GM10266 (cell line): ENCODE measurements at regions not wholly inside any gene's neighbourhood (a gene's known extent, or its start where the extent isn't known, plus 50 kb on each side); places are given as distances from the start of the nearest gene placed in this dataset.
A peak's percentile ranks its signal among the peaks of the same experiment; 100 is the strongest.

ENCODE experiments used
- DNase-seq: peaks from one replicate; pipeline ENCODE4 v3.0.0; 2012; ENCODE audit errors: extremely low spot score
- TF ChIP-seq, protein P1 (sequence below): IDR thresholded peaks from 2 replicates; pipeline ENCODE4 v1.5.1; 2012; ENCODE audit warnings: mild to moderate bottlenecking, low read depth; ENCODE audit not compliant: control insufficient read depth, insufficient read depth; ENCODE audit errors: missing control alignments

DNA sequence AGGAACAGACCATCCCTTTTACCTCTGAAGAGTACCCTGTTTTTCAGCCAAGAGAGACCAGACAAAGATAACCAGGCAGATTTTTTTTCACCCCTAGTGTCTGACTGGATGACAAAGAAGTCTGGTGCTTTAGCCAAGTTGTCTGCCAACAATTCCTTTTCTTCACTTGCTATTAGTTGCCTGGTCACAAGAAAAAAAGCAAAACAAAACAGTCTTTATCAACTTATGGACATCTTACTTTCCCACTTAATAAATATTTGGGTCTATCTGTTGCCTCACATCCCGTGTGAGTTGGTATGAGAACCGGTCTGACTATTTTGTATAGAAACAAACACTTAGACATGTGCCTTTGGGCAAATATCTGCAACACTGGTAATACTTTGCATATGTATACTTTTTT lies 662.9 kb downstream of the PLPP3 start:
- TF ChIP-seq, protein P1, sequence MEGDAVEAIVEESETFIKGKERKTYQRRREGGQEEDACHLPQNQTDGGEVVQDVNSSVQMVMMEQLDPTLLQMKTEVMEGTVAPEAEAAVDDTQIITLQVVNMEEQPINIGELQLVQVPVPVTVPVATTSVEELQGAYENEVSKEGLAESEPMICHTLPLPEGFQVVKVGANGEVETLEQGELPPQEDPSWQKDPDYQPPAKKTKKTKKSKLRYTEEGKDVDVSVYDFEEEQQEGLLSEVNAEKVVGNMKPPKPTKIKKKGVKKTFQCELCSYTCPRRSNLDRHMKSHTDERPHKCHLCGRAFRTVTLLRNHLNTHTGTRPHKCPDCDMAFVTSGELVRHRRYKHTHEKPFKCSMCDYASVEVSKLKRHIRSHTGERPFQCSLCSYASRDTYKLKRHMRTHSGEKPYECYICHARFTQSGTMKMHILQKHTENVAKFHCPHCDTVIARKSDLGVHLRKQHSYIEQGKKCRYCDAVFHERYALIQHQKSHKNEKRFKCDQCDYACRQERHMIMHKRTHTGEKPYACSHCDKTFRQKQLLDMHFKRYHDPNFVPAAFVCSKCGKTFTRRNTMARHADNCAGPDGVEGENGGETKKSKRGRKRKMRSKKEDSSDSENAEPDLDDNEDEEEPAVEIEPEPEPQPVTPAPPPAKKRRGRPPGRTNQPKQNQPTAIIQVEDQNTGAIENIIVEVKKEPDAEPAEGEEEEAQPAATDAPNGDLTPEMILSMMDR = no peak
- no peak for DNase-seq

DNA sequence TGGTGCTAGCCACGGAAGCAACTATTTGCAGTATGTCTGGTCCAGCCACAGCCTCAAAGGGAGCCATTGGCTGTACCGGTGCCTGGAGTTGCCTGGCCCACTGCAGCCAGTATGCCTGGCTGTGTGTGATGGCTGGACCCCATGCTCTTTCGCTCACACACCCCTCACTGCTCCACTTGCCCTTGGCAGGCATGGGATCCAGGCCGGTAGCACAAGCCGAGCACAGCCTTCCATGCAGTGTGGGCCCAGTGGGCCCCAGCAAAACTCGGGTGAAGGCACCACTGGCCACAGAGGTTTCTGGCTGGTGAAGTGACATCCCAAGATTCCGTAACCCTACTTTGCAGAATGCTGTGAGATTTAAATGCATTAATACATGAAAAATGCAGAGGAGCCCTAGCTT lies 665.8 kb downstream of the PLPP3 start:
- DNase-seq = no peak

DNA sequence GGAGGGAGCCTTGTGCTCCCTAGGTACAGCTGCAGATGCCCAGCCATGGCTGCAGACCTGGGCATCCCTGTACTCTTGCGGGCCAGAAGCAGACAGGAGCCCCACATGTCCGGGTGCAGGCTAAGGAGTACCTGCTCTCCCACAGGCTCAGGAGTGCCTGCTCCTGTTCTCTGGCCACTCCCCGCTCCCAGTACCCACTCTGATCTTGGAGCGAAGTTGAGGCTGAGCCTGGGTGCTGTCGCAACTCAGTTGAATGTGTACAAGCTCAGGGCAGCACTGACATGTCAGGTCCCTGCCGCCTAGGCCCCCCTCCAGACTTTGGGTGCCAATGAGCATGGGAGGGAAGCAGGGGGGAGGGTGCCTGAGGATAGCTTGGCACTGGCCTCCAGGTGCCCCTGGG lies 666.9 kb downstream of the PLPP3 start:
- TF ChIP-seq, protein P1 = no peak
- DNase-seq = no peak

More for the DNA sequence above, 665.8 kb downstream of the PLPP3 start:
- TF ChIP-seq, protein P1 = no peak

DNA sequence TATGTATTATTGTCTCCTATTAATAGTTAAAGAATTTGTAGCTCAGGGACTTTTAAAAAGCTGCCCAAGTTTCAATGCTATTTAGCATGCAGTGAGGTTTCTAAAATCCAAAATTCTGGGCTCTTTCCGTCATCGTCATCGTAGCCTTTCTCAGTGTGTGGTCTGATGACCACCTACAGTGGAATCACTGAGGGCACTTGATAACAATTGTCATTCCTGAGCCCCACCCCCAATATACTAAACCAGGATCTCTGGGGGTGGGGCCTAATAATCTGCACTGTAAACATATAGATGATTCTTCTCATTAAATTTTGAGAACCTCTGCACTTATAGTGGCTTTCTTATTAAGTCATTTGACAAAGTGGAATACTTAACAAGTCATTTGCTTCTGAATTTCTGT lies 674.8 kb downstream of the PLPP3 start:
- TF ChIP-seq, protein P1 = no peak
- no peak for DNase-seq

DNA sequence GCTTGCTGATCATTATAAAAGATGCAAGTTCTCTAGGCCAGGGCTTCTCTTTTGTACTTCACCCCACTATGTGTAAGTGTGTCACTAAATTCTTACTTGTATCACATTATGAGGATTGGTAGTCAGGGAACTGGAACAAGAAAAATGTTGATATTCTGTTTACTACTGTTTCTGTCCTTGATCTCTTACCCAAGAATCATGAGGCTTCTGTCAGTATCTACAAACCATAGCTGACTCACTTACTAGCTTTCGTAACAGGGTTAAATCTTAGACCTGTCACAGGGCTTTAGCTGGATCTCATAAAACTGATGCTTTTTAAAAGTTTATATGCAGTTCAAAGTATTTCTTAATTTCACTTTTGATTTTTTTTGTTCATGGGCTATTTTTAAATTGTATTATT lies 681.2 kb downstream of the PLPP3 start:
- TF ChIP-seq, protein P1 = no peak
- DNase-seq = no peak

DNA sequence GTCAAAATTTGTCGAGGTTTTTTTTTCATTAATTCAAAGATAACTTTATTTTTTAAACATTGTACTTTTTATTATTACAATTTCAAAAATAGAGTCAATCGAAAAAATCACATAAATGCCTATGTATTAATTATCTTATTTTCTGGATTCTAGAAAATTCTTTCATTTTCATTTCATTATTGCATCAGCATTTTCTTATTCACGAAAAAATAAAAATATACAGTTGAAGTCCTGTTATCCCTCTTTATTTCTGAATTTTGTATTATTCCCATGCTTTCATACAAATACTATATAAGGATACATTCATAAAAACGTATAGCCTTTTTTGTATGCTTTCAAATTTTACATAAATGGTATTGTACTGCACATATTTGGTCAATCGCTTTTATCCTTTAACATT lies 681.0 kb upstream of the USP24 start:
- TF ChIP-seq, protein P1 = no peak
- no peak for DNase-seq

DNA sequence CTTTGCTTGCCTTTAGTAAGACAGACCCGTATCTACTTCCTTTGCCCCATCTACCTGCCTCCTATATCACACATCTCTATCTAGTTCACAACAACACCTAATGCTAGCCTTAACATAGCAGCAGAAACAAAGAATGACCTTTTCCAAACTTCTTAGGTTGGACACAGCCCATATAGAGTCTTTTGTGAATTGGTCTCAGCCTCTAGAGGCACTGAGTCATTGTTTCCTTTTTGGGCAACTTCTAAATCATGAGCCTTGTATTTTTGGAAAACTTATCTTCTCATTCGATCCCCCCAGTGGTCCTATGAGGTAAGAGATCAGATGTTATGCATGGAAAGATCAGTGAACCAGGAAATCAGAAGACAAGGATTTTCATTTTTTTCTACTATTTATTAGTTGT lies 679.4 kb upstream of the USP24 start:
- TF ChIP-seq, protein P1 = no peak
- DNase-seq = no peak

DNA sequence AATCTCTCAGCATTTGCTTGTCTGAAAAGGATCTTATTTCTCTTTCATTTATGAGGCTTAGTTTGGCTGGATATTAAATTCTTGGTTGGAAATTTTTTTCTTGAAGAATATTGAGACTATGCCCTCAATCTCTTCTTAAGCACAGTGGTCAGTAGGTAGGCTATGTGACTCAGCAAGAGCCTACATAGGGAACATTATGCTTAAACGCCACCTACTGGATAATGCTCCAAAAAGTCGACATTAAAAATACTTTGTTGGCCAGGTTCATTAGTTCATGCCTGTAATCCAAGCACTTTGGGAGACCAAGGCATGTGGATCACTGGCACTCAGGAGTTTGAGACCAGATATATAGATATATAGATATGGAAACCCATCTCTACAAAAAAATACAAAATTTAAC lies 678.0 kb upstream of the USP24 start:
- DNase-seq = peak; percentile 10
- TF ChIP-seq, protein P1 = peak; percentile 35
